H1 (cell line): ENCODE measurements at regions not wholly inside any gene's neighbourhood (a gene's known extent, or its start where the extent isn't known, plus 50 kb on each side); places are given as distances from the start of the nearest gene placed in this dataset.

ENCODE experiments used
- TCF12 ChIP-seq: IDR thresholded peaks from 2 replicates; pipeline ENCODE4 v1.6.1; 2011; ENCODE audit warnings: low read depth, mild to moderate bottlenecking, low read length
- TEAD4 ChIP-seq: IDR thresholded peaks from 2 replicates; pipeline ENCODE4 v1.6.1; 2012; ENCODE audit warnings: low read depth, low read length, inconsistent platforms, mixed read lengths
- TF ChIP-seq, protein P1 (sequence below): fragments of 300-600 bp; sonication (generic); IDR thresholded peaks from 2 replicates; pipeline ENCODE4 v1.7.1; 2012; ENCODE audit warnings: low read length, moderate library complexity, mild to moderate bottlenecking, inconsistent platforms; ENCODE audit not compliant: insufficient replicate concordance

DNA sequence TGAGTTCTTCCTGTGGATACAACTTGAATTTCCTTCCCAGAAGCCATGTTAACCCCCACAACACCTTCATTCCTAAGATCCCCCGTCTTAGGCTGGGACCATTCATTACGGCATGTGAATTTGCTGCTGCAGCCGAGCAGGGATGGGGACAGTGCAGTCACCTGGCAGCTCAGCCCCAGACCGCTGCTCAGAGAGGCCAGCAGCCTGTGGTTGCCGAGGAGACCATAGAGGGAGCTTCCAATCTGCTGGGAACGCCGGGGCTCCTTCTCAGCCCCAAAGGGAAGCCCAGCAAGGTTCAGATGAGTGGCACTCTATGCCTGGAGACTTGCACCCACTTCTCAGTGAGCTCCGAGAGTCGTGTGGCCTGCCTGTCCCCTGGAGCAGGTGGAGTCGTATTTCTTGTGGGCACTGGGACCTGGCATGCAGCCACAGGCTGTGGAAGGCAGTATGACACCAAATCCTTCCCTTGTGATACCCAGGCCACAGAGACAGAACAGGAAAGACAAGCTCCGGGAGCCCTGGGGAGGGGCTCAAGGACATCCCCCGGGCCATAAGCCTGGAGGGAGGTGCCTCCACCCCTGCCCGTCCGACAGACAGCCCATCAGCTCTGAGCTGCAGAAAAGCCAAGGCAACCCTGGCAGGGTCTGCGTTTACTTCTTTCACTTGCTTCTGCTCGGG is 167.3 kb downstream of the FAM43A start (continued):
- TF ChIP-seq, protein P1, sequence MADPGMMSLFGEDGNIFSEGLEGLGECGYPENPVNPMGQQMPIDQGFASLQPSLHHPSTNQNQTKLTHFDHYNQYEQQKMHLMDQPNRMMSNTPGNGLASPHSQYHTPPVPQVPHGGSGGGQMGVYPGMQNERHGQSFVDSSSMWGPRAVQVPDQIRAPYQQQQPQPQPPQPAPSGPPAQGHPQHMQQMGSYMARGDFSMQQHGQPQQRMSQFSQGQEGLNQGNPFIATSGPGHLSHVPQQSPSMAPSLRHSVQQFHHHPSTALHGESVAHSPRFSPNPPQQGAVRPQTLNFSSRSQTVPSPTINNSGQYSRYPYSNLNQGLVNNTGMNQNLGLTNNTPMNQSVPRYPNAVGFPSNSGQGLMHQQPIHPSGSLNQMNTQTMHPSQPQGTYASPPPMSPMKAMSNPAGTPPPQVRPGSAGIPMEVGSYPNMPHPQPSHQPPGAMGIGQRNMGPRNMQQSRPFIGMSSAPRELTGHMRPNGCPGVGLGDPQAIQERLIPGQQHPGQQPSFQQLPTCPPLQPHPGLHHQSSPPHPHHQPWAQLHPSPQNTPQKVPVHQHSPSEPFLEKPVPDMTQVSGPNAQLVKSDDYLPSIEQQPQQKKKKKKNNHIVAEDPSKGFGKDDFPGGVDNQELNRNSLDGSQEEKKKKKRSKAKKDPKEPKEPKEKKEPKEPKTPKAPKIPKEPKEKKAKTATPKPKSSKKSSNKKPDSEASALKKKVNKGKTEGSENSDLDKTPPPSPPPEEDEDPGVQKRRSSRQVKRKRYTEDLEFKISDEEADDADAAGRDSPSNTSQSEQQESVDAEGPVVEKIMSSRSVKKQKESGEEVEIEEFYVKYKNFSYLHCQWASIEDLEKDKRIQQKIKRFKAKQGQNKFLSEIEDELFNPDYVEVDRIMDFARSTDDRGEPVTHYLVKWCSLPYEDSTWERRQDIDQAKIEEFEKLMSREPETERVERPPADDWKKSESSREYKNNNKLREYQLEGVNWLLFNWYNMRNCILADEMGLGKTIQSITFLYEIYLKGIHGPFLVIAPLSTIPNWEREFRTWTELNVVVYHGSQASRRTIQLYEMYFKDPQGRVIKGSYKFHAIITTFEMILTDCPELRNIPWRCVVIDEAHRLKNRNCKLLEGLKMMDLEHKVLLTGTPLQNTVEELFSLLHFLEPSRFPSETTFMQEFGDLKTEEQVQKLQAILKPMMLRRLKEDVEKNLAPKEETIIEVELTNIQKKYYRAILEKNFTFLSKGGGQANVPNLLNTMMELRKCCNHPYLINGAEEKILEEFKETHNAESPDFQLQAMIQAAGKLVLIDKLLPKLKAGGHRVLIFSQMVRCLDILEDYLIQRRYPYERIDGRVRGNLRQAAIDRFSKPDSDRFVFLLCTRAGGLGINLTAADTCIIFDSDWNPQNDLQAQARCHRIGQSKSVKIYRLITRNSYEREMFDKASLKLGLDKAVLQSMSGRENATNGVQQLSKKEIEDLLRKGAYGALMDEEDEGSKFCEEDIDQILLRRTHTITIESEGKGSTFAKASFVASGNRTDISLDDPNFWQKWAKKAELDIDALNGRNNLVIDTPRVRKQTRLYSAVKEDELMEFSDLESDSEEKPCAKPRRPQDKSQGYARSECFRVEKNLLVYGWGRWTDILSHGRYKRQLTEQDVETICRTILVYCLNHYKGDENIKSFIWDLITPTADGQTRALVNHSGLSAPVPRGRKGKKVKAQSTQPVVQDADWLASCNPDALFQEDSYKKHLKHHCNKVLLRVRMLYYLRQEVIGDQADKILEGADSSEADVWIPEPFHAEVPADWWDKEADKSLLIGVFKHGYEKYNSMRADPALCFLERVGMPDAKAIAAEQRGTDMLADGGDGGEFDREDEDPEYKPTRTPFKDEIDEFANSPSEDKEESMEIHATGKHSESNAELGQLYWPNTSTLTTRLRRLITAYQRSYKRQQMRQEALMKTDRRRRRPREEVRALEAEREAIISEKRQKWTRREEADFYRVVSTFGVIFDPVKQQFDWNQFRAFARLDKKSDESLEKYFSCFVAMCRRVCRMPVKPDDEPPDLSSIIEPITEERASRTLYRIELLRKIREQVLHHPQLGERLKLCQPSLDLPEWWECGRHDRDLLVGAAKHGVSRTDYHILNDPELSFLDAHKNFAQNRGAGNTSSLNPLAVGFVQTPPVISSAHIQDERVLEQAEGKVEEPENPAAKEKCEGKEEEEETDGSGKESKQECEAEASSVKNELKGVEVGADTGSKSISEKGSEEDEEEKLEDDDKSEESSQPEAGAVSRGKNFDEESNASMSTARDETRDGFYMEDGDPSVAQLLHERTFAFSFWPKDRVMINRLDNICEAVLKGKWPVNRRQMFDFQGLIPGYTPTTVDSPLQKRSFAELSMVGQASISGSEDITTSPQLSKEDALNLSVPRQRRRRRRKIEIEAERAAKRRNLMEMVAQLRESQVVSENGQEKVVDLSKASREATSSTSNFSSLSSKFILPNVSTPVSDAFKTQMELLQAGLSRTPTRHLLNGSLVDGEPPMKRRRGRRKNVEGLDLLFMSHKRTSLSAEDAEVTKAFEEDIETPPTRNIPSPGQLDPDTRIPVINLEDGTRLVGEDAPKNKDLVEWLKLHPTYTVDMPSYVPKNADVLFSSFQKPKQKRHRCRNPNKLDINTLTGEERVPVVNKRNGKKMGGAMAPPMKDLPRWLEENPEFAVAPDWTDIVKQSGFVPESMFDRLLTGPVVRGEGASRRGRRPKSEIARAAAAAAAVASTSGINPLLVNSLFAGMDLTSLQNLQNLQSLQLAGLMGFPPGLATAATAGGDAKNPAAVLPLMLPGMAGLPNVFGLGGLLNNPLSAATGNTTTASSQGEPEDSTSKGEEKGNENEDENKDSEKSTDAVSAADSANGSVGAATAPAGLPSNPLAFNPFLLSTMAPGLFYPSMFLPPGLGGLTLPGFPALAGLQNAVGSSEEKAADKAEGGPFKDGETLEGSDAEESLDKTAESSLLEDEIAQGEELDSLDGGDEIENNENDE = no peak
- no peak for TF ChIP-seq TCF12
- no peak for TF ChIP-seq TEAD4
